PC-9 (cell line): ENCODE measurements at regions not wholly inside any gene's neighbourhood (a gene's known extent, or its start where the extent isn't known, plus 50 kb on each side); places are given as distances from the start of the nearest gene placed in this dataset.

ENCODE experiments used
- CTCF ChIP-seq: fragments of 200-600 bp; sonication (generic); conservative IDR thresholded peaks from 2 replicates; pipeline ENCODE4 v1.6.1; 2017; ENCODE audit warnings: mixed run types, antibody characterized with exemption, mild to moderate bottlenecking, moderate library complexity
- EZH2 ChIP-seq: fragments of 200-600 bp; sonication (generic); IDR thresholded peaks from 2 replicates; pipeline ENCODE4 v1.8.0; 2017; ENCODE audit warnings: antibody characterized with exemption, low read depth

- TF ChIP-seq CTCF, result no peak
- no peak for TF ChIP-seq EZH2
Measured at GRCh38 chr4:97239667-97239997, 903.6 kb downstream of the STPG2 start.
